Natural killer cell (primary cell): ENCODE measurements at regions not wholly inside any gene's neighbourhood (a gene's known extent, or its start where the extent isn't known, plus 50 kb on each side); places are given as distances from the start of the nearest gene placed in this dataset.

Experiments used
- ATAC-seq, 3 donors: fragments of 150-1000 bp in 2 of 3; fragments of 200-7000 bp in 1 of 3; cut with Tn5 transposase; 1 replicate in 1 of 3; 2 replicates in 2 of 3; pipeline ENCODE4 v1.10.0; 2021; ENCODE audit warnings: mild to moderate bottlenecking in 2 of 3, moderate library complexity in 2 of 3
- DNase-seq, 2 donors: peaks; one replicate each; pipeline versions ENCODE4 v3.0.0 to v3.0.0-alpha.2; 2013 to 2021; ENCODE audit warnings: mixed read lengths in 1 of 2
- H3K27ac ChIP-seq: one replicate; pipeline ENCODE4 v1.5.1; 2013; ENCODE audit warnings: mild to moderate bottlenecking, low read length
- H3K27me3 ChIP-seq: one replicate; pipeline ENCODE4 v1.6.1; 2013; ENCODE audit warnings: low read length; ENCODE audit not compliant: control insufficient read depth, insufficient read depth
- H3K36me3 ChIP-seq: one replicate; pipeline ENCODE4 v1.6.1; 2013; ENCODE audit warnings: low read length; ENCODE audit not compliant: control insufficient read depth, insufficient read depth
- H3K4me1 ChIP-seq: one replicate; pipeline ENCODE4 v1.6.1; 2013; ENCODE audit warnings: low read length; ENCODE audit not compliant: control insufficient read depth, insufficient read depth
- H3K4me3 ChIP-seq: one replicate; pipeline ENCODE4 v1.5.1; 2013; ENCODE audit warnings: low read length
- H3K9me3 ChIP-seq: one replicate; pipeline ENCODE4 v1.6.1; 2013; ENCODE audit warnings: low read length; ENCODE audit not compliant: control insufficient read depth, insufficient read depth
- H3K27ac Mint-ChIP-seq, 2 donors: one replicate each; pipeline ENCODE4 v1.8.0; 2022; ENCODE audit warnings: mild to moderate bottlenecking in 2 of 2, mixed read lengths in 2 of 2, moderate library complexity in 1 of 2
- H3K27me3 Mint-ChIP-seq, 2 donors: one replicate each; pipeline ENCODE4 v1.8.0; 2022; ENCODE audit warnings: low read depth in 2 of 2, mixed read lengths in 2 of 2
- H3K36me3 Mint-ChIP-seq: one replicate; pipeline ENCODE4 v1.8.0; 2022; ENCODE audit warnings: mixed read lengths
- H3K4me1 Mint-ChIP-seq, 2 donors: one replicate each; pipeline ENCODE4 v1.8.0; 2022; ENCODE audit warnings: mixed read lengths in 2 of 2
- H3K4me3 Mint-ChIP-seq: one replicate; pipeline ENCODE4 v1.8.0; 2022; ENCODE audit warnings: mild to moderate bottlenecking, moderate library complexity, mixed read lengths
- H3K9me3 Mint-ChIP-seq, 2 donors: one replicate each; pipeline ENCODE4 v1.8.0; 2022; ENCODE audit warnings: mixed read lengths in 2 of 2
- WGBS: methylation state at CpG from one replicate; pipeline ENCODE4 v1.1.7; 2013; ENCODE audit warnings: missing lambda C conversion rate; ENCODE audit not compliant: insufficient coverage; 5-methylcytosine and 5-hydroxymethylcytosine counted together
- intact Hi-C: fragments of 100-400 bp; cut with micrococcal nuclease; formaldehyde crosslinking; loops from one replicate; pipeline ENCODE4 v1.14.2; 2022
- TF ChIP-seq, protein P1 (sequence below): fragments of 200-600 bp; IDR thresholded peaks from one replicate; pipeline ENCODE4 v1.8.0; 2022; ENCODE audit warnings: antibody characterized with exemption

DNA sequence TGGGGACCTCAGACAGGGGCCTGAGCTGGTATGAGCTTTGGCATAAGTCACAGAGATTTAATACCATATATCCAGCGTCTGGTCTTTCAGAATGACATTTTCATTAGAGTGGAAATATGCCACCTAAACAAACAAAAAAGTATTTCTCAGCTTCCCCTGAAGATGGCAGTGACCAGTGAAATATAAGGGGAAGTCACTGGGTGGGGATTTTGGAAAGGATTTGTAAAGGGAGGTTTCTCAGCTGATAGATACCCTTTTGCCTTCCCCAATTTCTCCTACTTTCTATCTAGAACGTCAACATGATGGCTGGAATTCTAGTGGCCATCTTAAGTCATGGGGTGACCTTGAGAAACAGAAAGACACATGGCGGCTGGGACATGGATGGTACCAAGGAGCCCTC lies 137.7 kb upstream of the LRFN2 start:
- Histone ChIP-seq H3K27me3 (no peaks in the 10 kb centered on the region), H3K36me3 (no peaks in the 10 kb centered on the region), H3K27ac (no peak overlapping the region), H3K9me3 (no peaks in the 10 kb centered on the region), H3K4me3 (no peak overlapping the region), H3K4me1 (peaks cover 3% of the 10 kb centered on the region)
- peaks cover 1 to 5% of the 10 kb centered on the region in 2 donors for H3K4me1 Mint-ChIP-seq
- no peaks in the 10 kb centered on the region for H3K36me3 Mint-ChIP-seq
- 92% methylated on average over 2 of the region's 3 CpGs for WGBS
- no peak overlapping the region for H3K27ac Mint-ChIP-seq
- TF ChIP-seq, protein P1, sequence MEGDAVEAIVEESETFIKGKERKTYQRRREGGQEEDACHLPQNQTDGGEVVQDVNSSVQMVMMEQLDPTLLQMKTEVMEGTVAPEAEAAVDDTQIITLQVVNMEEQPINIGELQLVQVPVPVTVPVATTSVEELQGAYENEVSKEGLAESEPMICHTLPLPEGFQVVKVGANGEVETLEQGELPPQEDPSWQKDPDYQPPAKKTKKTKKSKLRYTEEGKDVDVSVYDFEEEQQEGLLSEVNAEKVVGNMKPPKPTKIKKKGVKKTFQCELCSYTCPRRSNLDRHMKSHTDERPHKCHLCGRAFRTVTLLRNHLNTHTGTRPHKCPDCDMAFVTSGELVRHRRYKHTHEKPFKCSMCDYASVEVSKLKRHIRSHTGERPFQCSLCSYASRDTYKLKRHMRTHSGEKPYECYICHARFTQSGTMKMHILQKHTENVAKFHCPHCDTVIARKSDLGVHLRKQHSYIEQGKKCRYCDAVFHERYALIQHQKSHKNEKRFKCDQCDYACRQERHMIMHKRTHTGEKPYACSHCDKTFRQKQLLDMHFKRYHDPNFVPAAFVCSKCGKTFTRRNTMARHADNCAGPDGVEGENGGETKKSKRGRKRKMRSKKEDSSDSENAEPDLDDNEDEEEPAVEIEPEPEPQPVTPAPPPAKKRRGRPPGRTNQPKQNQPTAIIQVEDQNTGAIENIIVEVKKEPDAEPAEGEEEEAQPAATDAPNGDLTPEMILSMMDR = no peak
- H3K27me3 Mint-ChIP-seq = no peaks in the 10 kb centered on the region
- no peaks in the 10 kb centered on the region for H3K9me3 Mint-ChIP-seq
- DNase-seq (no peak), ATAC-seq (no peak)
- intact Hi-C loops = no loop called here
- no peak overlapping the region for H3K4me3 Mint-ChIP-seq

- DNase-seq = no peak
- H3K9me3 ChIP-seq = no peaks in the 10 kb centered on the region
- H3K4me3 ChIP-seq = no peak overlapping the region
- H3K4me1 Mint-ChIP-seq = peaks cover 6 to 11% of the 10 kb centered on the region in 2 donors
- no peaks in the 10 kb centered on the region for H3K36me3 ChIP-seq
- H3K36me3 Mint-ChIP-seq = no peaks in the 10 kb centered on the region
- no peak for ATAC-seq
- intact Hi-C loops = no loop called here
- H3K27ac ChIP-seq = no peak overlapping the region
- peaks cover 0 to 4% of the 10 kb centered on the region in 2 donors for H3K27me3 Mint-ChIP-seq
- no peak overlapping the region for H3K4me3 Mint-ChIP-seq
- H3K27ac Mint-ChIP-seq = no peak overlapping the region
- H3K4me1 ChIP-seq = peaks cover 9% of the 10 kb centered on the region
- TF ChIP-seq, protein P1 = no peak
- no peaks in the 10 kb centered on the region for H3K27me3 ChIP-seq
- H3K9me3 Mint-ChIP-seq = no peaks in the 10 kb centered on the region
- 83% methylated on average over 5 of the region's 5 CpGs for WGBS
Observed at GRCh38 chr6:40723967-40724366, 136.8 kb upstream of the LRFN2 start.

GRCh38 chr6:40722553-40723258 lies 135.5 kb upstream of the LRFN2 start:
- no peak for DNase-seq
- no peak overlapping the region for H3K4me3 Mint-ChIP-seq
- Histone ChIP-seq H3K27me3 (no peaks in the 10 kb centered on the region), H3K36me3 (no peaks in the 10 kb centered on the region), H3K4me1 (peaks cover 9% of the 10 kb centered on the region), H3K4me3 (no peak overlapping the region), H3K27ac (no peak overlapping the region), H3K9me3 (no peaks in the 10 kb centered on the region)
- TF ChIP-seq, protein P1 = no peak
- no peaks in the 10 kb centered on the region for H3K9me3 Mint-ChIP-seq
- no peaks in the 10 kb centered on the region for H3K36me3 Mint-ChIP-seq
- H3K27me3 Mint-ChIP-seq = peaks cover 0 to 4% of the 10 kb centered on the region in 2 donors
- ATAC-seq = no peak
- intact Hi-C loops = no loop called here
- no peak overlapping the region for H3K27ac Mint-ChIP-seq
- peaks cover 6 to 11% of the 10 kb centered on the region in 2 donors for H3K4me1 Mint-ChIP-seq
- 51% methylated on average over 2 of the region's 3 CpGs for WGBS

GRCh38 chr6:40722091-40722490 lies 134.9 kb upstream of the LRFN2 start:
- Mint-ChIP-seq H3K4me3 (no peak overlapping the region), H3K4me1 (peaks cover 6 to 11% of the 10 kb centered on the region in 2 donors), H3K27ac (no peak overlapping the region), H3K9me3 (no peaks in the 10 kb centered on the region), H3K27me3 (peaks cover 0 to 4% of the 10 kb centered on the region in 2 donors), H3K36me3 (no peaks in the 10 kb centered on the region)
- peaks cover 9% of the 10 kb centered on the region for H3K4me1 ChIP-seq
- TF ChIP-seq, protein P1 = no peak
- no peaks in the 10 kb centered on the region for H3K36me3 ChIP-seq
- no peaks in the 10 kb centered on the region for H3K27me3 ChIP-seq
- intact Hi-C loops = no loop called here
- WGBS = 90% methylated on average over 4 of the region's 4 CpGs
- DNase-seq = no peak
- no peaks in the 10 kb centered on the region for H3K9me3 ChIP-seq
- no peak overlapping the region for H3K4me3 ChIP-seq
- ATAC-seq = no peak
- no peak overlapping the region for H3K27ac ChIP-seq
